PC-3 (cell line): ENCODE measurements at regions not wholly inside any gene's neighbourhood (a gene's known extent, or its start where the extent isn't known, plus 50 kb on each side); places are given as distances from the start of the nearest gene placed in this dataset.

Experiments
- ATAC-seq: fragments of 200-7000 bp; cut with Tn5 transposase; 2 replicates; pipeline ENCODE4 v1.9.1; 2020; ENCODE audit warnings: mild to moderate bottlenecking, moderate library complexity
- BruUV-seq: library from RNA; stranded (reverse); fragments of 400-500 nt; replicated peaks from 2 replicates; lab custom pipeline; 2021; lab: Mats Ljungman, UMichigan
- CTCF ChIA-PET: fragments of 300-600 bp; sonication (Branson Sonifier 250); formaldehyde crosslinking; loops from one replicate; lab custom pipeline; 2022; ENCODE audit warnings: antibody characterized with exemption; lab: Charles Lee
- POLR2A ChIA-PET: fragments of 300-600 bp; sonication (Branson Sonifier 250); formaldehyde crosslinking; loops from one replicate; lab custom pipeline; 2022; ENCODE audit warnings: antibody characterized with exemption; ENCODE audit not compliant: unreplicated experiment; lab: Charles Lee
- DNase-seq: peaks from one replicate; pipeline ENCODE4 v3.0.0-alpha.2; 2015
- H2AFZ ChIP-seq: fragments of 300-600 bp; sonication (generic); 2 replicates; pipeline ENCODE4 v1.6.0; 2016; ENCODE audit warnings: antibody characterized with exemption, low read length
- H3F3A ChIP-seq: fragments of 300-600 bp; sonication (generic); one replicate; pipeline ENCODE4 v1.6.0; 2017; ENCODE audit warnings: antibody characterized with exemption, low read length, control low read depth, mild to moderate bottlenecking; ENCODE audit not compliant: unreplicated experiment
- H3K27ac ChIP-seq: fragments of 300-600 bp; sonication (generic); 2 replicates; pipeline ENCODE4 v1.5.1; 2016; ENCODE audit warnings: mild to moderate bottlenecking, low read length
- H3K27me3 ChIP-seq: fragments of 300-600 bp; sonication (generic); 2 replicates; pipeline ENCODE4 v1.6.1; 2016; ENCODE audit warnings: low read length, mixed read lengths
- H3K36me3 ChIP-seq: fragments of 300-600 bp; sonication (generic); 2 replicates; pipeline ENCODE4 v1.6.1; 2016; ENCODE audit warnings: low read depth, mixed run types, low read length, mixed read lengths
- H3K4me1 ChIP-seq: fragments of 300-600 bp; sonication (generic); 2 replicates; pipeline ENCODE4 v1.5.1; 2016; ENCODE audit warnings: low read length; ENCODE audit not compliant: insufficient read depth
- H3K4me2 ChIP-seq: fragments of 300-600 bp; sonication (generic); 2 replicates; pipeline ENCODE4 v1.6.0; 2016; ENCODE audit warnings: low read length
- H3K4me3 ChIP-seq: fragments of 300-600 bp; sonication (generic); 2 replicates; pipeline ENCODE4 v1.5.1; 2016; ENCODE audit warnings: mild to moderate bottlenecking, low read length, mixed read lengths
- H3K79me2 ChIP-seq: fragments of 300-600 bp; sonication (generic); 2 replicates; pipeline ENCODE4 v1.6.1; 2017; ENCODE audit warnings: low read length, mixed read lengths
- H3K9ac ChIP-seq: fragments of 300-600 bp; sonication (generic); 2 replicates; pipeline ENCODE4 v1.6.0; 2016; ENCODE audit warnings: mild to moderate bottlenecking, low read length
- H3K9me2 ChIP-seq: fragments of 300-600 bp; sonication (generic); replicated peaks from 2 replicates; pipeline ENCODE4 v1.6.1; 2016; ENCODE audit warnings: mixed run types, low read length, mixed read lengths
- H3K9me3 ChIP-seq: fragments of 300-600 bp; sonication (generic); 2 replicates; pipeline ENCODE4 v1.6.1; 2016; ENCODE audit warnings: low read length, mixed read lengths
- H4K20me1 ChIP-seq: fragments of 300-600 bp; sonication (generic); 2 replicates; pipeline ENCODE4 v1.6.1; 2016; ENCODE audit warnings: low read length, mixed read lengths
- CTCF ChIP-seq: fragments of 300-600 bp; sonication (generic); conservative IDR thresholded peaks from 2 replicates; pipeline ENCODE4 v1.5.1; 2017; ENCODE audit warnings: antibody characterized with exemption, low read depth, mild to moderate bottlenecking, low read length
- EZH2 ChIP-seq: fragments of 300-600 bp; sonication (generic); IDR thresholded peaks from one replicate; pipeline ENCODE4 v1.6.1; 2017; ENCODE audit warnings: antibody characterized with exemption, mild to moderate bottlenecking, low read length; ENCODE audit not compliant: unreplicated experiment
- EZH2phosphoT487 ChIP-seq: fragments of 300-600 bp; sonication (generic); IDR thresholded peaks from 2 replicates; pipeline ENCODE4 v1.6.1; 2018; ENCODE audit warnings: mild to moderate bottlenecking, antibody characterized with exemption, low read length, borderline replicate concordance
- intact Hi-C: fragments of 100-400 bp; cut with micrococcal nuclease; formaldehyde crosslinking; loops from 2 replicates; pipeline ENCODE4 v1.9.0; 2023

- H3K27me3 ChIP-seq = peaks cover 43% of the 10 kb centered on the region; the same call in 1 of the 2 replicates
- intact Hi-C loops = no loop called here
Measured at GRCh38 chr9:89801341-89801740, 196.5 kb downstream of the GADD45G start.

GRCh38 chr9:89801742-89802670 lies 197.2 kb downstream of the GADD45G start:
- CTCF ChIA-PET = no interaction called here
- no peak for ATAC-seq

More at GRCh38 chr9:89801341-89801740, 196.5 kb downstream of the GADD45G start:
- Histone ChIP-seq H2AFZ (no peak overlapping the region), H3K4me2 (no peak overlapping the region), H3K9me3 (no peaks in the 10 kb centered on the region), H3K9ac (no peak overlapping the region), H3K9me2 (no peaks in the 10 kb centered on the region), H3K4me1 (no peaks in the 10 kb centered on the region), H3K36me3 (no peaks in the 10 kb centered on the region), H4K20me1 (no peaks in the 10 kb centered on the region), H3F3A (no peaks in the 10 kb centered on the region), H3K27ac (no peak overlapping the region), H3K4me3 (no peak overlapping the region), H3K79me2 (no peaks in the 10 kb centered on the region)
- DNase-seq (no peak), ATAC-seq (no peak)
- BruUV-seq = no TSS peak
- POLR2A ChIA-PET = no interaction called here
- TF ChIP-seq CTCF = no peak
- TF ChIP-seq EZH2 = no peak
- no peak for TF ChIP-seq EZH2phosphoT487
- CTCF ChIA-PET = no interaction called here

More at GRCh38 chr9:89801742-89802670, 197.2 kb downstream of the GADD45G start:
- intact Hi-C loops = no loop called here
- no peak overlapping the region for H3K4me2 ChIP-seq
- no peaks in the 10 kb centered on the region for H3K9me3 ChIP-seq
- no peaks in the 10 kb centered on the region for H3K4me1 ChIP-seq
- no peaks in the 10 kb centered on the region for H4K20me1 ChIP-seq
- POLR2A ChIA-PET = no interaction called here
- no peak for TF ChIP-seq EZH2
- TF ChIP-seq EZH2phosphoT487 = no peak
- TF ChIP-seq CTCF = no peak
- no peaks in the 10 kb centered on the region for H3K9me2 ChIP-seq
- H3K27me3 ChIP-seq = peaks cover 38% of the 10 kb centered on the region; the same call in 1 of the 2 replicates
- DNase-seq = no peak
- no TSS peak for BruUV-seq
- no peak overlapping the region for H2AFZ ChIP-seq
- H3K36me3 ChIP-seq = no peaks in the 10 kb centered on the region
- H3K9ac ChIP-seq = no peak overlapping the region
- H3F3A ChIP-seq = no peaks in the 10 kb centered on the region
- H3K79me2 ChIP-seq = no peaks in the 10 kb centered on the region
- H3K27ac ChIP-seq = no peak overlapping the region
- no peak overlapping the region for H3K4me3 ChIP-seq
